K562 (cell line): ENCODE measurements at regions not wholly inside any gene's neighbourhood (a gene's known extent, or its start where the extent isn't known, plus 50 kb on each side); places are given as distances from the start of the nearest gene placed in this dataset.

Experiments
- ATAC-seq: fragments of 200-7000 bp; cut with Tn5 transposase; 3 replicates; pipeline ENCODE4 v1.9.1; 2020; ENCODE audit warnings: moderate library complexity
- BruUV-seq: library from RNA; stranded (reverse); fragments of 400-500 nt; replicated peaks from 2 replicates; lab custom pipeline; 2021; lab: Mats Ljungman, UMichigan
- CTCF ChIA-PET: fragments of 300-600 bp; formaldehyde crosslinking; extraction: SDS; loops from one replicate; lab custom pipeline; 2021; ENCODE audit warnings: low intra/inter-chr PET ratio; lab: Yijun Ruan, JAX
- POLR2A ChIA-PET: fragments of 300-600, 350-650 bp; sonication (Branson Sonifier 250); formaldehyde crosslinking; extraction: SDS; loops from one replicate; lab custom pipeline; 2021; ENCODE audit warnings: antibody characterized with exemption, inconsistent platforms; lab: Yijun Ruan, JAX
- DNase-seq, 4 experiments: peaks; one replicate each; pipeline versions ENCODE4 v3.0.0 to v3.0.0-alpha.2; 2011 to 2018; ENCODE audit warnings: low spot score in 3 of 4, mixed read lengths in 3 of 4; ENCODE audit errors: extremely low read depth in 1 of 4
- FAIRE-seq: peaks from 2 replicates; lab custom pipeline; 2011; peaks lifted over from hg19 to GRCh38; lab: Jason Lieb, UNC
- H2AFZ ChIP-seq: 2 replicates; pipeline ENCODE4 v1.6.0; 2011; ENCODE audit warnings: low read depth, low read length, control low read depth, inconsistent platforms
- H3K27ac ChIP-seq: fragments of 200-600 bp; 3 replicates; pipeline ENCODE4 v1.8.0; 2011; ENCODE audit warnings: low read depth, mild to moderate bottlenecking, control low read depth, inconsistent platforms, low read length, moderate library complexity, mixed read lengths; ENCODE audit errors: extremely low read depth
- H3K27me3 ChIP-seq, 2 experiments: fragments of 300-600 bp in 1 of 2; 2 replicates in 1 of 2; 3 replicates in 1 of 2; pipeline versions ENCODE4 v1.6.0 to v1.8.0; 2011; ENCODE audit warnings: inconsistent platforms in 2 of 2, low read length in 2 of 2, mild to moderate bottlenecking in 1 of 2, mixed read lengths in 1 of 2, moderate library complexity in 1 of 2; ENCODE audit not compliant: control insufficient read depth in 2 of 2, insufficient read depth in 2 of 2
- H3K36me3 ChIP-seq: fragments of 300-600 bp; 3 replicates; pipeline ENCODE4 v1.8.0; 2011; ENCODE audit warnings: mild to moderate bottlenecking, low read length, inconsistent platforms; ENCODE audit not compliant: control insufficient read depth, insufficient read depth
- H3K4me1 ChIP-seq, 2 experiments: fragments of 200-600 bp in 1 of 2; replicated peaks in 1 of 2; 2 replicates in 1 of 2; 3 replicates in 1 of 2; pipeline versions ENCODE4 v1.5.1 to v1.8.0; 2011; ENCODE audit warnings: inconsistent platforms in 2 of 2, low read length in 2 of 2, mild to moderate bottlenecking in 1 of 2, mixed read lengths in 1 of 2, moderate library complexity in 1 of 2; ENCODE audit not compliant: control insufficient read depth in 2 of 2, insufficient read depth in 2 of 2
- H3K4me2 ChIP-seq: 2 replicates; pipeline ENCODE4 v1.6.1; 2011; ENCODE audit warnings: low read length, control low read depth, inconsistent platforms, mixed read lengths; ENCODE audit not compliant: insufficient read depth
- H3K4me3 ChIP-seq: fragments of 200-600 bp; sonication (generic), shearing (Covaris generic); 2 replicates; pipeline ENCODE4 v1.5.1; 2016; ENCODE audit warnings: control low read depth, inconsistent platforms
- H3K79me2 ChIP-seq: fragments of 200-600 bp; 3 replicates; pipeline ENCODE4 v1.8.0; 2011; ENCODE audit warnings: low read length, inconsistent platforms; ENCODE audit not compliant: control insufficient read depth, insufficient read depth
- H3K9ac ChIP-seq, 2 experiments: 2 replicates each; pipeline versions ENCODE4 v1.6.0 to v1.6.1; 2011; ENCODE audit warnings: low read depth in 2 of 2, low read length in 2 of 2, control low read depth in 1 of 2, inconsistent platforms in 1 of 2, mild to moderate bottlenecking in 1 of 2, mixed read lengths in 1 of 2; ENCODE audit not compliant: insufficient read depth in 1 of 2
- H3K9me1 ChIP-seq: one replicate; pipeline ENCODE4 v1.6.0; 2011; ENCODE audit warnings: inconsistent platforms, mild to moderate bottlenecking, low read length, moderate library complexity; ENCODE audit not compliant: control insufficient read depth, insufficient read depth
- H3K9me3 ChIP-seq: replicated peaks from 2 replicates; pipeline ENCODE4 v1.5.1; 2011; ENCODE audit warnings: low read depth, low read length, inconsistent platforms; ENCODE audit not compliant: control insufficient read depth, insufficient read depth
- H4K20me1 ChIP-seq: replicated peaks from 2 replicates; pipeline ENCODE4 v1.6.1; 2011; ENCODE audit warnings: low read length, inconsistent platforms, mixed read lengths; ENCODE audit not compliant: control insufficient read depth, insufficient read depth
- DLX4 ChIP-seq: fragments of 250-450 bp; sonication (Bioruptor Pico); IDR thresholded peaks from 2 replicates; pipeline ENCODE4 v1.6.1; 2021; ENCODE audit warnings: mild to moderate bottlenecking
- FOXK1 ChIP-seq: sonication (generic); formaldehyde crosslinking; IDR thresholded peaks from 2 replicates; pipeline ENCODE4 v1.8.0; 2022; ENCODE audit warnings: missing genetic modification reagents, mild to moderate bottlenecking, borderline replicate concordance
- GABPB2 ChIP-seq: fragments of 250-450 bp; sonication (Bioruptor Pico); conservative IDR thresholded peaks from 2 replicates; pipeline ENCODE4 v1.5.1; 2021; ENCODE audit warnings: mild to moderate bottlenecking
- KDM2B ChIP-seq: fragments of 250-450 bp; sonication (Bioruptor Pico); IDR thresholded peaks from 2 replicates; pipeline ENCODE4 v1.8.0; 2021; ENCODE audit warnings: mild to moderate bottlenecking, moderate library complexity
- NBN ChIP-seq: fragments of 450-650 bp; IDR thresholded peaks from 2 replicates; pipeline ENCODE4 v1.6.1; 2016; ENCODE audit warnings: low read depth, mild to moderate bottlenecking
- NELFE ChIP-seq: IDR thresholded peaks from 2 replicates; pipeline ENCODE4 v1.6.1; 2011; ENCODE audit warnings: mild to moderate bottlenecking; ENCODE audit not compliant: insufficient read depth, insufficient read length
- PHF20 ChIP-seq: fragments of 450-650 bp; IDR thresholded peaks from 2 replicates; pipeline ENCODE4 v1.6.1; 2018; ENCODE audit not compliant: partially characterized antibody
- POLR2G ChIP-seq: fragments of 200-400 bp; formaldehyde crosslinking; IDR thresholded peaks from 2 replicates; pipeline ENCODE4 v1.6.1; 2017; ENCODE audit warnings: low read depth, mild to moderate bottlenecking, antibody characterized with exemption, low read length, moderate library complexity
- RBFOX2 ChIP-seq: fragments of 200-400 bp; formaldehyde crosslinking; IDR thresholded peaks from 2 replicates; pipeline ENCODE4 v1.6.1; 2017; ENCODE audit warnings: low read depth, mild to moderate bottlenecking, low read length, moderate library complexity
- RFX5 ChIP-seq: IDR thresholded peaks from 2 replicates; pipeline ENCODE4 v1.6.1; 2011; ENCODE audit warnings: low read depth, mild to moderate bottlenecking, improper control_type of control experiment, low read length
- SMARCE1 ChIP-seq: fragments of 450-650 bp; IDR thresholded peaks from 2 replicates; pipeline ENCODE4 v1.7.1; 2016; ENCODE audit warnings: mild to moderate bottlenecking
- SPI1 ChIP-seq: IDR thresholded peaks from 2 replicates; pipeline ENCODE4 v1.6.1; 2011; ENCODE audit warnings: low read depth, low read length, control low read depth, borderline replicate concordance
- USF2 ChIP-seq: sonication (generic); formaldehyde crosslinking; IDR thresholded peaks from 2 replicates; pipeline ENCODE4 v1.5.0; 2020; ENCODE audit warnings: missing genetic modification reagents
- XRCC3 ChIP-seq: fragments of 450-650 bp; IDR thresholded peaks from 2 replicates; pipeline ENCODE4 v1.6.1; 2017; ENCODE audit warnings: mild to moderate bottlenecking, moderate library complexity
- ZNF121 ChIP-seq: sonication (generic); formaldehyde crosslinking; conservative IDR thresholded peaks from 2 replicates; pipeline ENCODE4 v1.8.0; 2022; ENCODE audit warnings: missing genetic modification reagents
- ZNF124 ChIP-seq: sonication (generic); formaldehyde crosslinking; IDR thresholded peaks from 2 replicates; pipeline ENCODE4 v1.8.1; 2022; ENCODE audit warnings: missing genetic modification reagents
- ZNF140 ChIP-seq: fragments of 250-450 bp; sonication (Bioruptor Pico); IDR thresholded peaks from 2 replicates; pipeline ENCODE4 v1.8.0; 2021; ENCODE audit warnings: moderate library complexity, mild to moderate bottlenecking, inconsistent platforms
- WGBS: fragments of 100-300 bp; shearing (Covaris generic); methylation state at CpG from one replicate; pipeline ENCODE4 v1.1.6; 2016; ENCODE audit warnings: low coverage, mixed read lengths; ENCODE audit not compliant: insufficient coverage; ENCODE audit errors: missing lambda C conversion rate; 5-methylcytosine and 5-hydroxymethylcytosine counted together
- in situ Hi-C: fragments of 300-500 bp; cut with MboI; formaldehyde crosslinking; loops from 4 replicates; pipeline ENCODE4 v1.15.0; 2018; ENCODE audit warnings: inconsistent platforms, mixed read lengths
- intact Hi-C: fragments of 100-400 bp; cut with micrococcal nuclease; formaldehyde crosslinking; loops from 2 replicates; pipeline ENCODE4 v1.14.2; 2022
- TF ChIP-seq, protein P1 (sequence below): fragments of 250-450 bp; sonication (Bioruptor Pico); IDR thresholded peaks from 2 replicates; pipeline ENCODE4 v1.4.0; 2020
- TF ChIP-seq, protein P2 (sequence below): fragments of 250-450 bp; sonication (Bioruptor Pico); IDR thresholded peaks from 2 replicates; pipeline ENCODE4 v1.9.0; 2021; ENCODE audit warnings: mild to moderate bottlenecking

GRCh38 chr2:67652679-67653078 lies 255.5 kb downstream of the ETAA1 start:
- ATAC-seq (no peak), FAIRE-seq (no peak), DNase-seq (no peak)
- no peak overlapping the region for H3K9ac ChIP-seq
- H3K9me3 ChIP-seq: no peaks in the 10 kb centered on the region
- in situ Hi-C loops (no loop called here), intact Hi-C loops (loop anchor here (10.0 kb wide), 1 partner anchor 1078 kb away; no protein-coding TSS in a partner anchor)
- H3K9me1 ChIP-seq: no peaks in the 10 kb centered on the region
- no peak overlapping the region for H2AFZ ChIP-seq
- no peaks in the 10 kb centered on the region for H3K4me1 ChIP-seq
- no peaks in the 10 kb centered on the region for H3K79me2 ChIP-seq
- no peak overlapping the region for H3K4me3 ChIP-seq
- H3K27ac ChIP-seq: no peak overlapping the region
- 0% methylated on average over 1 of the region's 1 CpG for WGBS
- no TSS peak for BruUV-seq
- no peaks in the 10 kb centered on the region for H3K27me3 ChIP-seq
- no peaks in the 10 kb centered on the region for H4K20me1 ChIP-seq
- ChIA-PET POLR2A (no interaction called here), CTCF (no interaction called here)
- TF ChIP-seq XRCC3 (no peak), SPI1 (no peak), ZNF121 (CRISPR knock-in tag) (no peak), KDM2B (CRISPR knock-in tag) (no peak), NBN (no peak), RBFOX2 (no peak), SMARCE1 (no peak), PHF20 (no peak), ZNF124 (no peak), POLR2G (no peak), GABPB2 (CRISPR knock-in tag) (no peak), RFX5 (no peak), DLX4 (no peak), ZNF140 (CRISPR knock-in tag) (no peak), FOXK1 (CRISPR knock-in tag) (no peak), NELFE (no peak), USF2 (CRISPR knock-in tag) (no peak)
- TF ChIP-seq, protein P1, sequence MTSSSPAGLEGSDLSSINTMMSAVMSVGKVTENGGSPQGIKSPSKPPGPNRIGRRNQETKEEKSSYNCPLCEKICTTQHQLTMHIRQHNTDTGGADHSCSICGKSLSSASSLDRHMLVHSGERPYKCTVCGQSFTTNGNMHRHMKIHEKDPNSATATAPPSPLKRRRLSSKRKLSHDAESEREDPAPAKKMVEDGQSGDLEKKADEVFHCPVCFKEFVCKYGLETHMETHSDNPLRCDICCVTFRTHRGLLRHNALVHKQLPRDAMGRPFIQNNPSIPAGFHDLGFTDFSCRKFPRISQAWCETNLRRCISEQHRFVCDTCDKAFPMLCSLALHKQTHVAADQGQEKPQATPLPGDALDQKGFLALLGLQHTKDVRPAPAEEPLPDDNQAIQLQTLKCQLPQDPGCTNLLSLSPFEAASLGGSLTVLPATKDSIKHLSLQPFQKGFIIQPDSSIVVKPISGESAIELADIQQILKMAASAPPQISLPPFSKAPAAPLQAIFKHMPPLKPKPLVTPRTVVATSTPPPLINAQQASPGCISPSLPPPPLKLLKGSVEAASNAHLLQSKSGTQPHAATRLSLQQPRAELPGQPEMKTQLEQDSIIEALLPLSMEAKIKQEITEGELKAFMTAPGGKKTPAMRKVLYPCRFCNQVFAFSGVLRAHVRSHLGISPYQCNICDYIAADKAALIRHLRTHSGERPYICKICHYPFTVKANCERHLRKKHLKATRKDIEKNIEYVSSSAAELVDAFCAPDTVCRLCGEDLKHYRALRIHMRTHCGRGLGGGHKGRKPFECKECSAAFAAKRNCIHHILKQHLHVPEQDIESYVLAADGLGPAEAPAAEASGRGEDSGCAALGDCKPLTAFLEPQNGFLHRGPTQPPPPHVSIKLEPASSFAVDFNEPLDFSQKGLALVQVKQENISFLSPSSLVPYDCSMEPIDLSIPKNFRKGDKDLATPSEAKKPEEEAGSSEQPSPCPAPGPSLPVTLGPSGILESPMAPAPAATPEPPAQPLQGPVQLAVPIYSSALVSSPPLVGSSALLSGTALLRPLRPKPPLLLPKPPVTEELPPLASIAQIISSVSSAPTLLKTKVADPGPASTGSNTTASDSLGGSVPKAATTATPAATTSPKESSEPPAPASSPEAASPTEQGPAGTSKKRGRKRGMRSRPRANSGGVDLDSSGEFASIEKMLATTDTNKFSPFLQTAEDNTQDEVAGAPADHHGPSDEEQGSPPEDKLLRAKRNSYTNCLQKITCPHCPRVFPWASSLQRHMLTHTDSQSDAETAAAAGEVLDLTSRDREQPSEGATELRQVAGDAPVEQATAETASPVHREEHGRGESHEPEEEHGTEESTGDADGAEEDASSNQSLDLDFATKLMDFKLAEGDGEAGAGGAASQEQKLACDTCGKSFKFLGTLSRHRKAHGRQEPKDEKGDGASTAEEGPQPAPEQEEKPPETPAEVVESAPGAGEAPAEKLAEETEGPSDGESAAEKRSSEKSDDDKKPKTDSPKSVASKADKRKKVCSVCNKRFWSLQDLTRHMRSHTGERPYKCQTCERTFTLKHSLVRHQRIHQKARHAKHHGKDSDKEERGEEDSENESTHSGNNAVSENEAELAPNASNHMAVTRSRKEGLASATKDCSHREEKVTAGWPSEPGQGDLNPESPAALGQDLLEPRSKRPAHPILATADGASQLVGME (CRISPR knock-in tag): no peak
- TF ChIP-seq, protein P2, sequence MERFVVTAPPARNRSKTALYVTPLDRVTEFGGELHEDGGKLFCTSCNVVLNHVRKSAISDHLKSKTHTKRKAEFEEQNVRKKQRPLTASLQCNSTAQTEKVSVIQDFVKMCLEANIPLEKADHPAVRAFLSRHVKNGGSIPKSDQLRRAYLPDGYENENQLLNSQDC (CRISPR knock-in tag): no peak
- H3K36me3 ChIP-seq: no peaks in the 10 kb centered on the region
- no peak overlapping the region for H3K4me2 ChIP-seq
